GM18907 (cell line): ENCODE measurements at regions not wholly inside any gene's neighbourhood (a gene's known extent, or its start where the extent isn't known, plus 50 kb on each side); places are given as distances from the start of the nearest gene placed in this dataset.

Experiments
- ATAC-seq: cut with Tn5 transposase; IDR thresholded peaks from one replicate; pipeline ENCODE4 v1.9.1; 2021; ENCODE audit warnings: mild to moderate bottlenecking, moderate library complexity; ENCODE audit not compliant: unreplicated experiment

DNA sequence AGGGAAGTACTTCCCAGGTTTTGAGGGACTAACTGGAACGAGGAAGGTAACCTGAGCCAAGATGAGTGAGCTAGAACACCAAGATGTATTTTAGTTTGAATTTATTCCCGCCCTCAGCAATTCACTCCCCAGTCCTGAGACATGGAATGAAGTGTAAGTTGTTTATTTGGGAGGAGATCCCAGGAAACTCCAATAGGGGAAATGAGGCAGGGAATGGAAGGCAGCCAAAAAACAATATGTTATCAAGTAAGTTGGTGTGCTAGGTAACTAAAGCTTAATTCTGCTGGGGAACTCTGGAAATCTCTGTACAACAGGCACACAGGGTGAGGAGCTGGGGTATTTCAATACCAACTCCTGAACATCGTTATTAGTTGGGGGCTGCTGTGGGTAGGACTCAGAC lies 189.7 kb upstream of the HDAC9 start:
- no peak for ATAC-seq

- no peak for ATAC-seq
Observed at GRCh38 chr7:18306696-18307095, 188.9 kb upstream of the HDAC9 start.

DNA sequence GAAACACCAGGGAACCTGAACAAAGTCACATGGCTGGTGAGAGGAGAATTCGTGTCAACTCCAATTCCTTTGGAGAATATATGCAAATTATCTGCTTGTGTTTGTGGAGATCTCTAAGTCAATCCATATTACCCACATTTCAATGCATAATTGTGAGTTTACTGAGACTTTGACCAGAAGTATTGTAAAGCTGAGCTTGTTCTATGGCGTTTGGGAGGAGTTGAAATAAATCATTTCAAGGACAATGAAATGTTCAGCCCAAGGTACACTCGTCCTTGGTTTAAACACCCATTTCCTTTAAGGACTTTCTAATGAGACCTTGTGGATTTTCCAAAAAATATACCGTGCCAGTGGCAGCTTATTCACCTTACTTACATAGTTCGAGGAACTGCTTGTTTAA lies 186.6 kb upstream of the HDAC9 start:
- no peak for ATAC-seq

DNA sequence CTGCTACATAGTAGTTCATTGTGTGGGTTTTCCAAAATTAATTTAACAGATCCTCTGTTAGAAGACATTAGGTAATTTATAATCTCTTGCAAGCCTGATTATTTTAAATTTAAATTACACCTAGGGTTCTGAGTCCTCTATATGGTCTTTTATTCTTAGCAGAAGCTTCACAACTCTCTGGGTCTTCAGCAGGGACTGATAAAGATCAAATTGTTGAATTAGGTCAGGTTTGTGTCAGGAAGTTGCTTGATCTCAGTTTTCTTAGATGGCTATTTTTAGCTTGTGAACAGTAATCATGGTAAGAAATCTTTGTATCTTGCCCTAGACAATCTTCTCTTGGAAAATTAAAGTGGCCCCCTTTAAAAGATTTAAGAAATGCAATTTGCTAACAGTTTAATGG lies 183.1 kb upstream of the HDAC9 start:
- no peak for ATAC-seq

GRCh38 chr7:18313965-18314364 lies 181.6 kb upstream of the HDAC9 start:
- no peak for ATAC-seq

DNA sequence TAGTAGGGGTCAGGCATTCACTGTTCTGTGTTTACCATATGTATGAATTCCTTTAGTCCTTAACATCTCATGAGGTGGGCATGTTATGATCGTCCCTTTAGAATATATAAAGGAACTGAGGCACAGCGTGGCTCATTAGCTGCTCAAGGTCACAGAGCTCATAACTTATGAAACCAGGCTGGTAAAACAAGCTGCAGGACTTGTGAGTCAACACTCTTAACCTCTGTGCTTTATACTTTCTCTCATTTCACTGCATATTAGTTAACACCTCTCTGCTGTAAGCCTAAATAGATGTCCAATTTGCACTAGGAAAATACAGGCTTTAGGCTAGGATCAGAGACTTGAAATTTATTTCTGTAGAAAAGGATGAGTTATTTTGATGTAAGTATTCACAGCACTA lies 180.3 kb upstream of the HDAC9 start:
- ATAC-seq: no peak

DNA sequence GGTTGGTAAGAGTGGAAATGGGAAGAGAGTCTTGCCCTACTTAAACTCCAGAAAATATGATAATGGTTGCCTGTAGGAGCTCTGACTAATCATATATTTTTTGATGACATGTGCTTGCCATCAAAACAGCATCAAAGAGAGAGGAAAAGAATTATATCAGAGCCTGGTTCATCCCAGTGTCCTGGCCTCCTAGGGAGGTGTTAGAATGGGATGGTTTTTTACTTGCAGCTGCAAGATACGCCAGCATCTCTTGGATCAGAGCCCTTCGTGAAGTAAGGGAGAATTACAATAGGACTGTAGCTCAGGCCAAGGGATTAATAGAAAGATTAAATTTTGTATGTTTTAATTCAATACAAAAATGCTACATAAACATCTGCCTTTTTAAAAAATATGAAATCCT lies 177.6 kb upstream of the HDAC9 start:
- ATAC-seq: no peak

DNA sequence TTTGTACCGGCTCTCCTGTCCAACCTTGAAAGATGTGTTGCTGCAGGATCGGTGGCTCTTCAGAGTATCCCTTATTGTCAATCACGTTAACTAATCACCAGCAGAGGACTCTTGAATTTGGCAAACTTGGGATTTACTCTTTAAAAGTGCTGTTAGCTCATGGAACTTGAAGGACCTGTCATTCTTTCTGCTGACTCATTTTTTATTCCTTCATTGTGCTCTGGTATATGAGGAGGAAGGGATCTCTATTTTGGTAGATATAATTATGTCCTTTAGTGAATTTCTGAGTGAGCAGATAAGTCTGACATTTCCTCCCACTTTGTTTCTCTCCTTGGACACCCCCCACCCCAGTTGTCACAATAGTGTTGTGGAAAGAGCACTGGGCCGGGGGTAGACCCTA lies 175.1 kb upstream of the HDAC9 start:
- no peak for ATAC-seq

DNA sequence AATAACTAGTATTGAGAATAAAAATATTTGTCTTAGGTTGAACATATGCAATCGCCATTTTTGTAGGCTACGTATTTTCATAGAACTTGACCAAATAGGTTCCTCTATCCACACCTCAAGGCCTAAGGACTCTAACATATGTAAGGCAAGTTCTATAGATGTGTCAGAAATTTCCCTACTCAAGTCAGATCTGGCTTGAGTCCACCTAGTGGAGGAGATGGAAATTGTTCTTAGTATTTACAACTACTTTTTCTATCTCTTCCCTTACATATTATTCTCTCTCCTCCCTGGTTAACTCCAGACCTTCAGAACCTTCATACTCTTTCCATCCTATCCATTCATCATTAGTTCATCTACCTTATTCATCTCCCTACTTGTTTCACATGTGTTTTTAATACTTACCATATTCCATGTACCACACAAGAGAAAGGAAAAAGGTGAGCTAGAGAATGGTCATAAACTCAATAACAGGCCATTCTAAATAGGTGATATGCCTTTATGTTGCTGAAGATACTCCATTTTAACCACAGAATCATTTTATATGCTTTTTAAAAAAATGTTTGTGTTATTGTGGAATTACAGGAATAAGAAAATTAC lies 174.5 kb upstream of the HDAC9 start:
- ATAC-seq: peak; percentile 90

DNA sequence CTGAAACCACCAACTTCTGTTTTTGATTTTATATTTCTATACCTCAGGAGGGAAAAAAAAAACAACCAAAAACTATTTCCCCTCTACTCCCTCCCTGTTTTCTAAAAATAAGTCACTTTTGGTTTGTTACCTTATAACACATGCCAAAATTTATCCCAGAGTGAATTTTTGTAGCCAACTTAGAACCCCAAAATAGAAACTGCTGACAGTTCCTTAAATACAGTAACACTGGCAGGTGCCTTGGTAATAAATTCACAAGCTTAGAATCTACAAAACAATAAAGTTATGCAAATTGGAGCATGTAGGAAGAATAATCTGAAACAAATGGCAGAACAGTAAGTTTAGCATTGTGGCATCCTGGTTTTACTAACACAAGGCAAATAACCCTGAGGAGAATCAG lies 165.0 kb upstream of the HDAC9 start:
- ATAC-seq: no peak

GRCh38 chr7:18336626-18337025 lies 158.9 kb upstream of the HDAC9 start:
- ATAC-seq: no peak

GRCh38 chr7:18337048-18337809 lies 158.3 kb upstream of the HDAC9 start:
- no peak for ATAC-seq

DNA sequence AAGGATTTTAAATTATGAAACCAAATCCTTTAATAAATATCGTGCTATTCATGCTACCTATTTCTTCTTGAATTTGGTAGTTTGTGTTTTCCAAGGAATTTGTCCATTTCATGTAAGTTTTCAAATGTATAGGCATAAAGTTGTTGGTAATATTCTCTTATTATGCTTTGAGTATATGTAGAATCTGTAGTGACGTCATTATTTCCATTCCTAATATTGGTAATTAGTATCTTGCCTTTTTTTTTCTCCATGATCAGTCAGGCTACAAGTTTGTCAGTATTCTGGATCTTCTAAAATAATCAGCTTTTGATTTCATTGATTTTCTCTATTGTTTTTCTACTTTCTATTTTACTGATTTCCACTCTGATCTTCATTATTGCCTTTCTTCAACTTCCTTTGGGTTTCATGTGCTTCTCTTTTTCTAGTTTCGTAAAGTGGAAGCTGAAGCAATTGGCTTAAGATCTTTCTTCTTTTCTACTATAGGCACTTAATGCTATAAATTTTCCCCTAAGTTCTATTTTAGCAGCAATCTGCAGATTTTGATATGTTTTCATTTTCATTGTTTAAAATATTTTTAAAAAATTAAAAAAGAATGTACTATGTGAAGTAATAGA lies 156.5 kb upstream of the HDAC9 start:
- no peak for ATAC-seq

DNA sequence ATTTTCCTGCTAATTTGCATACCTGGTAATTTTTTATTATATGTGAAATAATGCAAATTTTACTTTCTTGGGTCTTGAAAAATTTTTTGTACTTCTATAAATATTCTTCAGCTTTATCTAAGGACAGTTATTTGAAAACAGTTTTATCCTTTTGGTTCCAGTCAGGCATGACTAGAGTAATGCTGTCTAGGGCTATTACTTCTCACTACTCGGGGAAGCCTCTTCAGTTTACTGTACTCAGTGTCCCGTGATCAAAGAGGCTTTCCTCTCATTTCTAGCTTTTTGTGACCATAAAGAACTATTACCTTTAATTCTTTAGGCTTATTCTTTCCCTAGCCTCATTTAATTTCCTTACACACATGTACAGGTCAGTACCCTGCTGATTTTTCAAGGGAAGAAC lies 153.8 kb upstream of the HDAC9 start:
- no peak for ATAC-seq

DNA sequence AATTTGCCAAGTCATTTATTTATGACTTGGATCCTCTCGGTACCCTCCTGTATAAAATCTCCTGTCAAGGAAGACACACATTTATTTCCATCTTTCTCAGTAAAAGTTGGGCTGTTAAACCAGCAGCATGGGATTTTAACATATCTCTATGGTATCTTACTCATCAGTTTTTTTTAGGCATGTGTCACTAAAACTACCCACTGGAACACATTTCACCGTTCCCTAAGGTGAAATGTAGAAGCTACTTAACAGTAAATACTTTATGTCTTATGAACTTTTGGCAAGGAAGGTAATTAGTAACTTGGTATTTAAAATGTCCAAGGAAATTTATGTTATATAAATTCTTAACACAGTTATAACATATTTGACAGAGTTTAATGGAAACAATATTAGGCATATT lies 152.5 kb upstream of the HDAC9 start:
- ATAC-seq: no peak

DNA sequence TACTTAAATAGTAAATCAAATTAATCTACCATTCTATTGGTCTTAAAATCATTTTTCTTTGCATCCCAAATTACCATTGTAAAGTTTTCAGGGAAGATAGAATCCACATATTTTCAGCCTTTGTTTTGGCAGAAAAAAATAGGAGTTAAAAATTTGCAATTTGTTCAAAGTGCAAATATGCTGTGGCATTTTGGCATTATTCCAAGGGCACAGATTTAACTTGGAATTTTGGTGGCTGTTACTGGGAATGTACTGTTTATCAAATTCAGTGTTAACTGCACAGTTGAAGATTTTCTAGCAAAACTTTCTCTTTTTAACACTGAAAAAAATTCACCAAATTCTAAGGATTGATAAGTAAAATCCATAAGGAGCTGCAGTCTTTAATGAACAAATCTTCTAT lies 151.0 kb upstream of the HDAC9 start:
- ATAC-seq: no peak

- peak; percentile 65 for ATAC-seq
Observed at GRCh38 chr7:18345641-18346234, 149.8 kb upstream of the HDAC9 start.

DNA sequence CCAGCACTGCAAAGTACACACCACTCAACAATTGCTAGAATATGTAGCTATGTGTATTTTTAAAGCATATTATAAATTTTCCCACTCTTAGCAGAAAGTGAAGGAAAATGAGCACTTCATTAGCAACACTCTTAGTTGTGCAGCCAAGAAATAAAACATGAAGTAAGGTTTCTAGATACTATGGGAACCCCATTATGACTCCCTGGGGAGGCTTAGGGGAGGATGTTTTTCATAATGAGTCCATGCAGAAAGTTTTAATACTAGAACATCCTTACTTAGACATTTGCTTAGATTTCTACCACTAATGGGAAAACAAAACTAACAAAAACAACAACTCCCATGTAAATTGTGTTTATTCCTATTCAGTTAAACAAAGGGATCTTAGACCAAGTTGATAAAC lies 148.4 kb upstream of the HDAC9 start:
- ATAC-seq: no peak

DNA sequence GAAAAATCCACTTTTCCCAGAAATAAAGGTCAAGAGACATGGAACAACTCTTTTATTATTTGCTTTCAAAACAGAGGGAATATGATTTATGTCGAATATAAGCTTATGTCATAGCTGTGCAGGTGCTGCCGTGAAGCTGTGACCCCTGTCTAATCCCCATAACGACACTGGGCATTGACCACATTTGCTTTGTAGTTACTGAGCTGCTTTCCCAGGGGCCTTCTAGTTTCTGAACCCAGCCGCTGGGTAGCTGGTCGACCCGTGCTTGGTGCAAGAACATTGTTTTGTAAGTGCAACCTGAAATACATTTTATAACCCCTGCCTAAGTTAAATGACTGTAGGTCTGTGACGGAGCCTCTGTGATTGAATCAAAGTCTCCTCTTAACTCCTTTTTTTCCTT lies 144.9 kb upstream of the HDAC9 start:
- no peak for ATAC-seq

DNA sequence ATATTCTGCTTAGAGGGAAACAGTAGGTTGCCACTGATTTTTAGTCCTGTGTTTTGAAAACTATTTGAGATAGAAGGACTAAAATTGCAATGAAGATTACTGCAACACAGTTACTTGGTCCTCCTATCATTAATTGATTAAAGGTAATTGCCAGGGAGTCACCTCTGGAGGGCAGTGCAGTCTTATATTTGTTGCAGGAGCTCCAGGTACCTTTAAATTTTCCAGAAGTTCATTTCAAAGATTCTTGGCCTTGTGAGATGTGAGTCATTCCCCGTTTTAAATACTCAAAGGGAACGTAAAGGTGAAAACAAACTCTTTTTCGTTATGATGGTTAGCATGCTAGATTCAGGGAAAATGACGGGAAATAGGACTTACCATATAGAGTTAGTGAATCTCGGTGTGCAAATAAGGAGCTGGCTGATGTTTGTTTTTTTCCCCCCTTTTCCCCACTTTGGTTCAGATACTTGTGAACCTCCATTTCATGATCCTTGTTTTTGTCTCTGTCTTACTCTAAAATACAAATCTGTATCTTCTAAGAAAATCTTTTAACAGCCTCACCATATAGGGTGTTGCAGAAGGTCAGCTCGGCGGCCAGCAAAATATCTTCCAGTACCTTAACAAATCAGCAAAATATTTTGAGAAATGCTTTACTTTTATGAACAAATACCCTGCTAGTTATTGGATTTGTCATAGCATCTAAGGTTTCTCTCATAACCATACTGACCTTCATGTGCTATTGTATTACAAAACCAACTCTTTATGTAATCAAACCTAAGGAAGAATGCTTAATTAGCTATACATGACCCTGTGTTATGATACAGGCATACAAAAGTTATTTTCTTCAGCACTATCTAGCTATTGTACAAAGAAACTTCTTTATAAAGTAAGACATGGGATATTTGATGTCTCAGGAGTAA lies 143.0 kb upstream of the HDAC9 start:
- peak; percentile 55 for ATAC-seq

DNA sequence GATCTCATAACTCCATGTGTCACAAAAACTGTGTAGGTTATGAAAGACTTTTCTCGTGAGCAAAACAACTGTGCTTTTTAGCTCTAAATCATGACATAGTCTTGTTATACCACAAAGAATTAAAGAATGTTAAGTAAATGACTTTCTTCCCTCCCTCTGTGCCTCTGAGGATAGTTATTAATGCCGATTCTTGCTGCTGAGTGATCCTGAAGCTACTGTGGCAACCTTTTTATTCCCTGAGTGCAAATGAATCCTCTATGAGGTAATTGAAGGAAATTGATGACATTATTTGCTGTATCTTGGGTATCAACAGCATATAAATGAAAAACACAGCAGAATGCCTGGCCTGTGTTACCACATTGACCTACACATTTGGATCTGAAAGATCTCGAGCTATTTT lies 142.2 kb upstream of the HDAC9 start:
- ATAC-seq: no peak
